Activated CD4-positive, alpha-beta T cell treated with anti-CD3 and anti-CD28 coated beads, Interleukin-2, amount 50 U/mL, for 4 hours (primary cell): ENCODE measurements at regions not wholly inside any gene's neighbourhood (a gene's known extent, or its start where the extent isn't known, plus 50 kb on each side); places are given as distances from the start of the nearest gene placed in this dataset.

Experiments used
- DNase-seq, 2 experiments: peaks; one replicate each; pipeline ENCODE4 v3.0.0-alpha.2; 2020

DNA sequence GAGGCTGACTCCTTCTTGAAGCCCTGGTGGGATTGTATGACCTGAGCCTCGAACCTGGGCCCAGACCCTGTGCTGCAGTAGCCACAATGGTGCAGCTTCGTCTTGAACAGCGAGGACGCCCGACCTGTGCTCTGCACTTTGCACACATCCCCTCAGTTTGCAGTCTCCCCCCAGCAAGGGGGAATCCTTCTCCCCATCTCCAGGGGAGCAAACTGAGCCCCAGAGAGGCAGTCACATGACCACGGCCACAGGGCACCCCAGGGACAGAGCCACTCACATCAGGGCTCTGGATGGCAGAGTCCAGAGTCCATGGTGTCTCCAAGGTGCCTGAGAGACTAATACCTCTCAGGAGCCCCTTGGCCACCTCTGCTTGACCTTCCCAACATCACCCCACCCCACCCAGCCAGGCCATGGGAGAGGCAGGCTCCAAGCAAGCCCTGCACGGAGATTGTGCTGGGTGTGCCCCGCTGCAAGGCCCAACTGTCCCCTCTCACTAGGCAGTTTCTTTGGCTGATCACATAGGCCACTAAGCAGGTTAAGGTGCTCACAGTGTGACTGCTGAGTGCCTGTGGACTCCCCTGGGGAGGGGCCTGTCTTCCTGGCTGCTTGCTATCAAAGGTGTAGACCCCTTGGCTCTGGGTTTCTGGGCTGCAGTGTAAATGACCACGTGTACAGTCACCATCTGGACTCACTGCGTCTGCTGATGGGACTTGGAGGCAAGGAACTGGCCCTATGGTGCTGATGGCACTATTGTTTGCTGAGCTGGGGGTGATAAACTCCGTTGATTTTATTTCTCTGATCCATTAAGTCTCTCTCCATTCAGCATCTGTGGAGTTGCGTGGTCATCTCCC lies 398.1 kb downstream of the MATN1 start:
- DNase-seq, result no peak

- no peak for DNase-seq
These were observed 398.9 kb downstream of the MATN1 start for GRCh38 chr1:30324251-30325084.

DNA sequence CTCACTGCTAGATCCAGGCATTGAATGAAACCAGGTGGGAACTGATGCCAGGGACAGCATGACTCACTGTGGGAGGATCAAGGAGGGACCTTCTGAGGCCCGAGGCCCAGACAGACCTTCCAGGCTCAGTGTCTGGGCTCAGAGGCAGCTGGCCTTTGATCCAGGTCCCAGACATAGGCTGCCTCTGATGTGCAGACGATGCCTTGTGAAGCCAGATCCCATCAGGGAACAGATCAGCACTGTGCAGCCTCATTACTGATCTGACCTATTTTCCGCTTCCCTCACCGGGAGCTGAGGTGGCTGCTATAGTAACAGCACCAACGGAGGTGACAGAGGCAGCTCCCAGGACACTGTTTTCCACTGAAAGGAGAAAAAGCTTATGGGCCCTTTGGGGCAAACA lies 399.5 kb downstream of the MATN1 start:
- DNase-seq, result no peak

GRCh38 chr1:30323352-30323751 lies 400.0 kb downstream of the MATN1 start:
- DNase-seq, result no peak

- DNase-seq, result no peak
These were observed 400.5 kb downstream of the MATN1 start for GRCh38 chr1:30322859-30323257.

GRCh38 chr1:30321996-30322858 lies 401.2 kb downstream of the MATN1 start:
- DNase-seq, result no peak

DNA sequence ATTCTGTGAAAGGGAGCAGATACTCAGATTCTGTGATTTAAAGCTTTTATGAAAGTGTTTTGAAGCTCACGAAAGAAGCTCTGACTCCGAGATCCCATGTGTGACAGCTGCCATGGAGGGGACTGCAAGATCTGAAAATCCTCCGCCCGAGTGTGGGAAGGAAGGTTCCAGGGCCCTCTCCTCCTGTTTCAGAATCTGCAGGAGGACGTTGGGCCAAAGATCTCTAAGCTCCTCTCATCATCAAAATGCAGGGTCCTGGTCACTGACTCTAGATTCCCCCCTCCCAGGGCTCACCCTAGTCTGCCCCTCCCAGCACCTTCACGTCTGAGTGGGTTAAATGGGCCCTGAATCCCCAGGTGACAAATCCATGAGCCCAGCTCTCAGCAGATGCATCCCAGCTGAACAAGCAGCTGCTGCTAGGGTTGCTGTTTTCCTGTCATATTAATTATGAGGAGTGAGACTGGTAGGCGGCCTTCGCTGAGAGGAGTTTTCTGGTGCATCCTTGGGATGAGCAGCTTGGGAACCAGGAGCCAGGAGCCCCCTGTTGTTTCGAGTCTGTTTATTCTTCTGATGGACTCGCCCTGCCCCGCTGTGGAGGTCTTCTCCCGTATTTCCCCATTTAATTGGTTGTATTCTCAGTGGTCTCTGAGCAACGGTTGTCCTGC lies 402.0 kb downstream of the MATN1 start:
- no peak for DNase-seq

DNA sequence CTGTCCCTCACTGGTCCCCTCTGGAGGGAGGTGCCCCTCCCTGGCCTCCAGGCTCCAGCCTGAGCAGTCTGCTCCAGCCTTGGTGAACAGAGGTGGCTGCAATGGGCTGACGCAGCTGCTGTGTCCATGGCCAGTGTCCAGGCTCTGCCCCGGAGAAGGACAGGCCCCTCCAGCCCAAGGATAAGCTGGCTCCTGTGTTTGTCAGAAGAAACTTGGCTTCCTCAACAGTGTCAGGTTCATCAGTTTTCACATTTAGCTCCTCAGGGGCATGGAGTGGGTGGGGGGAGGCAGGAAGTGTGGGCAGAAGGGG lies 402.8 kb downstream of the MATN1 start:
- DNase-seq, result no peak

DNA sequence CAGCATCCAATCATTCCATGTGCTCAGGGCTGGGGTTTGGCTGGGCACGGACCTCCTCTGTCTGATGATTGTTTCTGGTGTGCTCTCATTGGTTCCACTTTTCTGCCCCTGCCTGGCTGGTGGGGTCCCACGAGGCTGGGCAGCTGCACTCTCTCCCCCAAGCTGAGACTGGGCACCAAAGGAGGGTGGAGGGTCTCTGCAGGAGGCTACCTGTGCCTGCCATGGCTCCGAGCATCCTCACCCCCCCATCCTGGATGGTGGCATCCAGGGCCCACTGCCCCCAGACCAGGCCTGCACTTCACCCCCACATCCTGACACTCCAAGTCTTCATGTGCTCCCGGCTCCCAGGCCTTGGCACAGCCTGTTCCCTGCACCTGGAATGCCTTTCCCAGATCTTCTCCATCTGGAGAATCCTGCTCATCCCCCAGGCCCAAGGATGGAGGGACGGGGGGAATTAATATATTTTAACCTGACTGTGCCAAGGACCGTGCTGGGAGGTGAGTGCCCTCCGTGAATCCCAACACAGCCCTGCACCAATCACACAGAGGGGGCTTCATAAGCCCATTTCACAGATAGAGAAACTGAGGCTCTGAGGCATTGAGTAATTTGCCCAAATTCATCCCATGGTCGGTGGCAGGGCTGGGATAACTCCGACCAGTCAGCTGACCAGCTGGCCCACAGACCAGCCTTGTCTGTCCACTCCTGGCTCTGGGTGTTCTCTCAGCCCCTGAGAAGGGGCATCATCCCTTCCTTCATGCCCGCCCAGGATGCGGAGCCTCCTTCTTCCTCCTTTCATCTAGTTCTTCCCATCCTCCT lies 403.4 kb downstream of the MATN1 start:
- DNase-seq, result no peak

DNA sequence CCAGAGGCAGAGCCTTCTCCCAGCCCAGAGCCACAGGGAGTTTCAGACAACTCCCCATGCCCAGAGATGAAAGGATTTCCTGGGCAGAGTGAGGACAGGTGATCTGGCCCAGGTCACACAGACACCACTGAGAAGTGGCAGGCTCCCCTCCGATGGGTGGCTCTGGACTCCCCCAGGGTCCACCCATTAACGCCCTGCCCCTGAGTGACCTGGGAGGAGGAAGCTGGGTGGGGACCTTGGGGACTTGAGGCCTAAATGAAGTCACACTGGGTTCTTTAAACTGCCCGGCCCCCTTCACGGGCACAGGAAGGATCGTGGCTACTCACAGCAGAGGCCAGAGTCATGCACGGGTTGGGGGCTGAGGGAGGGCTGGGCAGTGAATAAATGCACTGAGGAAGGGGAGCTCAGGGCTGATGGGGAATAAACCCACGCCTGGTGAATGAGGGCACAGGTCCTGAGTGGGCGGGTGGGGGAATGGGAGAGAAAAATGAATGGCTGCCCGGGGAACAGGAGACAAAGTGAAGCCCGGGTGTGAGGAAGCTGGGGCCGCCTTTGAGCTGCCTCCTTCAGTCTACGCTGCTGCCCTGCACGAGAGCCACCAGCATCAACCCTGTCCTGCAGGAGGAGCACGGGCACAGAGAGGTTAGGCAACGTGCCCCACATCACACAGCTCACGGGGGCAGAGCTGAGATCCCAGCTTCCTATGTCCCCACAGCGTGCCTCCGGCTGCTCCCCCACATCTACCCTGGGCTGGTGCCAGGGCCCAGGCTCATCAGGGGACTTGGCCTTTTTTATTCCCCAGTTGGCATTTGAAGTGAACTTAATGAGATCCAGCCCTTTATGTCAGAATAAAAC lies 404.3 kb downstream of the MATN1 start:
- DNase-seq, result no peak

DNA sequence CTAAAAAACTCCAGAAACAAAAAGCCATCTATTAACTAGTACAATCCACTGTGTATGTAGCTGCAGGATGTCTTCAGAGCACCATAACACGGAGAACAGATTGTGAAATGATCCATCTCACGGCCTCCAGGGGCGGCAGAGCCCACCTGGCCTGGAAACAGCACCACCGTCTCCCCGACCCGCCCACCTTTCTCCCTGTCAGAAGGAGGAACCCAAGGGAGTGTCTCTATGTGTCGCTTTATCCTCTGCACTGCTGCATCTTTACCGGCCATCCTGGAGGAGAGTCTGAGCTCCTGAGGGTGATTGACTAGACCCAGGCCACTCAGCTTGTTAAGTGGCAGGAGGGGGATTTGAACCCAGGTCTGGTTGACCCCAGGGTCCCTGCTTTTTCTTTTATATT lies 405.0 kb downstream of the MATN1 start:
- no peak for DNase-seq

DNA sequence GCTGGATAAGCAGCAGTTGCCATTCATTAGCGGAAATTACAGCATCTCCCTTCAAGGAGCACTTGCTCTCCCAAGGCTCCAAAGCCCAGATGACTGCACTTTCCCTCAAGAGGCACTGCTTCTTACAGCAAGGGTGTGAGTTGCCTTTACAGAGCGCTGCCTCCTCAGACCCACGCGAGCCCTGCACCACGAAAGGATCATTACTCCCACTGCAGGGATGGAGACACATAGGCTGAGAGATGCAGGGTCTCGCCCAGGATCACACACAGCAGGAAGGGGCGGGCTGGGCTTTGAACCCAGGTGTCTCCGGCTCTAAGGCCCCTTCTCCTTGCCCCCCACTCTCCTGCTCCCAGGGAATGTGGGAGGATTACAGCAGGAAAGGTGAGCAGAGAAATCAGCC lies 405.5 kb downstream of the MATN1 start:
- no peak for DNase-seq

DNA sequence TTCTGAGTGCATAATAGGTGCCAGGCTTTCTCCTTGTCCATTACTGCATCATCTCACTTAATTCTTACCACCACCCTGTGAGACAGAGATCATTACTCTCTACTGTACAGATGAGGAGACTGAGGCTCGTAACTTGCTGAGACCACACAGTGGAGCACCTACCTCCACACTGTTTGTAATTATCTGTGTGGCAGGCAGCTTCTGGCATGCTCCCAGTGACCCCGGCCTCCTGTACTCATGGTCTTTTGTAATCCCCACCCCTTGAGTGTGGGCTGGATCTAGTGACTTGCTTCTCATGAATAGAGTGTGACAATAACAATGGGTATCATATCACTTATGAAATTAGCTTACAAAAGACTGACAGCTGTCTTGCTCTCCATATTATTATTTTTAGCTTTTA lies 407.3 kb downstream of the MATN1 start:
- DNase-seq, result no peak

GRCh38 chr1:30315185-30315960 lies 408.0 kb downstream of the MATN1 start:
- DNase-seq, result no peak

- no peak for DNase-seq
These were observed 408.8 kb downstream of the MATN1 start for GRCh38 chr1:30314591-30314990.

DNA sequence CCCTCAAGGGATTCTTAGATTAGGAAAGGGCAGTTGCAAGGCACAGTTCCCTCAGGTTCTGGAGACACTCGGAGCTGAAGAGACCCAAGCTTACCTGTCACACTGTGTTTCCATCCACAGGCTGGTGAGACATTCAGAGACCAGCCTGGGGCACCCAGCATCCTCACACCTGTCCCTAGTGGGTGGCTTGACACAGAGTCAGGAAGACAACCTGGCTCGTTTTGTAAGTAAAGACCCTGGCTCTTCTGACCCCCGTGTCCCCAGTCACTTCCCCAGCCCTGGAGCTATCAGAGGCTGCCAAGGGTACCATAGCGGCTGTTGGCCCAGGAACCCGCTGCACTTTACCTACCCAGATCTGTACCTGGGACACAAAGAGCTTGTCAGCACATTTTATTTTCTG lies 409.8 kb downstream of the MATN1 start:
- DNase-seq, result no peak

- no peak for DNase-seq
These were observed 410.2 kb downstream of the MATN1 start for GRCh38 chr1:30313176-30313575.

- DNase-seq, result no peak
These were observed 411.2 kb downstream of the MATN1 start for GRCh38 chr1:30312226-30312625.

GRCh38 chr1:30311749-30312148 lies 411.6 kb downstream of the MATN1 start:
- DNase-seq, result no peak
